Peyer's patch (tissue), 4 donors: ENCODE measurements at regions not wholly inside any gene's neighbourhood (a gene's known extent, or its start where the extent isn't known, plus 50 kb on each side); places are given as distances from the start of the nearest gene placed in this dataset.

Experiments
- CTCF ChIP-seq, 6 experiments: fragments of 450-650 bp in 4 of 6; fragments of 200-600 bp in 2 of 6; sonication (generic) in 1 of 6; IDR thresholded peaks; one replicate each; pipeline ENCODE4 v1.5.1; 2017 to 2019; ENCODE audit warnings: antibody characterized with exemption in 6 of 6, mild to moderate bottlenecking in 3 of 6, moderate library complexity in 1 of 6
- POLR2A ChIP-seq, 2 donors: fragments of 450-650 bp; IDR thresholded peaks; one replicate each; pipeline ENCODE4 v1.5.1; 2017; ENCODE audit warnings: antibody characterized with exemption in 2 of 2, mild to moderate bottlenecking in 2 of 2, moderate library complexity in 2 of 2

GRCh38 chr1:224851848-224852261, 77.6 kb upstream of the DNAH14 start:
- TF ChIP-seq CTCF (IDR thresholded peaks at IDR 0.05) (no peak), POLR2A (IDR thresholded peaks at IDR 0.05) (no peak)
